ENCODE measurements at regions not wholly inside any gene's neighbourhood (a gene's known extent, or its start where the extent isn't known, plus 50 kb on each side); places are given as distances from the start of the nearest gene placed in this dataset.
"Not testable (repeated sequence)": the region's sequence is repeated elsewhere in the genome, so short reads cannot be mapped to it uniquely, and the experiment has no call there.

GRCh38 chr15:67945951-67946700 lies 106.3 kb upstream of the RNU6-1 start:
- no peak for DNase-seq

GRCh38 chr15:67946701-67947100 lies 106.9 kb upstream of the RNU6-1 start:
- DNase-seq = no peak

GRCh38 chr15:67947254-67948039 lies 106.7 kb upstream of the PIAS1 start:
- DNase-seq = no peak

- DNase-seq = no peak
Measured at GRCh38 chr15:67948215-67948614, 105.9 kb upstream of the PIAS1 start.

- not testable (repeated sequence) for DNase-seq
Measured at GRCh38 chr15:67951187-67951586, 102.9 kb upstream of the PIAS1 start.

GRCh38 chr15:67953299-67953698 lies 100.8 kb upstream of the PIAS1 start:
- DNase-seq = no peak

GRCh38 chr15:67955252-67955651 lies 98.9 kb upstream of the PIAS1 start:
- no peak for DNase-seq

- DNase-seq = no peak
Measured at GRCh38 chr15:67957435-67958132, 96.5 kb upstream of the PIAS1 start.

- DNase-seq = peak; percentile 44
Measured at GRCh38 chr15:67967871-67968431, 86.2 kb upstream of the PIAS1 start.

- DNase-seq = no peak
Measured at GRCh38 chr15:67968564-67968963, 85.6 kb upstream of the PIAS1 start.

- no peak for DNase-seq
Measured at GRCh38 chr15:67968966-67969365, 85.1 kb upstream of the PIAS1 start.

GRCh38 chr15:67969892-67970291 lies 84.2 kb upstream of the PIAS1 start:
- no peak for DNase-seq

- no peak for DNase-seq
Measured at GRCh38 chr15:67972377-67972776, 81.7 kb upstream of the PIAS1 start.

GRCh38 chr15:67973846-67974245 lies 80.3 kb upstream of the PIAS1 start:
- DNase-seq = no peak

GRCh38 chr15:67976506-67977073 lies 77.5 kb upstream of the PIAS1 start:
- no peak for DNase-seq

GRCh38 chr15:67977414-67978089 lies 76.6 kb upstream of the PIAS1 start:
- no peak for DNase-seq

- no peak for DNase-seq
Measured at GRCh38 chr15:67979281-67979680, 74.8 kb upstream of the PIAS1 start.

- DNase-seq = no peak
Measured at GRCh38 chr15:67980171-67980570, 73.9 kb upstream of the PIAS1 start.

GRCh38 chr15:67980773-67981685 lies 73.1 kb upstream of the PIAS1 start:
- no peak for DNase-seq

- no peak for DNase-seq
Measured at GRCh38 chr15:67981848-67982247, 72.3 kb upstream of the PIAS1 start.

- DNase-seq = no peak
Measured at GRCh38 chr15:67991706-67992105, 62.4 kb upstream of the PIAS1 start.
